ENCODE measurements at regions not wholly inside any gene's neighbourhood (a gene's known extent, or its start where the extent isn't known, plus 50 kb on each side); places are given as distances from the start of the nearest gene placed in this dataset.
"Not testable (repeated sequence)": the region's sequence is repeated elsewhere in the genome, so short reads cannot be mapped to it uniquely, and the experiment has no call there.

GRCh38 chrX:127187095-127187494 is 367.6 kb downstream of the PRR32 start:
- ATAC-seq (no peak), DNase-seq (no peak)
- no peak overlapping the region for H3K4me3 ChIP-seq
- no peaks in the 10 kb centered on the region for H3K36me3 ChIP-seq
- 71 to 83% methylated on average over 3 of the region's 3 CpGs for WGBS, 2 donors
- peaks cover 0 to 3% (median 0%) of the 10 kb centered on the region in 11 donors for H3K9me3 ChIP-seq
- no peaks in the 10 kb centered on the region for H3K27me3 ChIP-seq
- intact Hi-C loops (cut with DNase I), result no loop called here
- no peak for TF ChIP-seq CTCF (IDR thresholded peaks at IDR 0.05)
- H3K4me1 ChIP-seq, result no peaks in the 10 kb centered on the region
- no peak overlapping the region for H3K27ac ChIP-seq

GRCh38 chrX:127190381-127190780 is 370.9 kb downstream of the PRR32 start:
- Histone ChIP-seq H3K27ac (no peak overlapping the region), H3K36me3 (no peaks in the 10 kb centered on the region), H3K27me3 (no peaks in the 10 kb centered on the region), H3K4me1 (no peaks in the 10 kb centered on the region), H3K9me3 (peaks cover 0 to 3% (median 0%) of the 10 kb centered on the region in 11 donors), H3K4me3 (no peak overlapping the region)
- 61 to 73% methylated on average over 3 of the region's 3 CpGs for WGBS, 2 donors
- no peak for TF ChIP-seq CTCF (IDR thresholded peaks at IDR 0.05)
- intact Hi-C loops (cut with DNase I), result no loop called here
- no peak for ATAC-seq
- no peak for DNase-seq

- H3K36me3 ChIP-seq, result no peaks in the 10 kb centered on the region
- ATAC-seq (no peak), DNase-seq (no peak)
- no peak for TF ChIP-seq CTCF (IDR thresholded peaks at IDR 0.05)
- no peak overlapping the region for H3K4me3 ChIP-seq
- intact Hi-C loops (cut with DNase I), result no loop called here
- H3K27ac ChIP-seq, result no peak overlapping the region
- peaks cover 0 to 7% (median 0%) of the 10 kb centered on the region in 11 donors for H3K9me3 ChIP-seq
- no peaks in the 10 kb centered on the region for H3K4me1 ChIP-seq
- H3K27me3 ChIP-seq, result no peaks in the 10 kb centered on the region
- WGBS, 2 donors, result 70 to 75% methylated on average over 3 of the region's 3 CpGs
Observed at GRCh38 chrX:127207326-127207725, 387.8 kb downstream of the PRR32 start.

- ATAC-seq; intact Hi-C loops (cut with DNase I); H3K27me3 ChIP-seq; DNase-seq; H3K4me1 ChIP-seq; H3K4me3 ChIP-seq; H3K27ac ChIP-seq; H3K36me3 ChIP-seq: not testable (repeated sequence)
- H3K9me3 ChIP-seq, result peaks cover 0 to 23% (median 0%) of the 10 kb centered on the region in 11 donors
- WGBS, 2 donors, result 79 to 92% methylated on average over 1 of the region's 1 CpG
Observed at GRCh38 chrX:127221821-127222220, 402.3 kb downstream of the PRR32 start.

- 69 to 92% methylated on average over 3 of the region's 3 CpGs for WGBS, 2 donors
- TF ChIP-seq CTCF (IDR thresholded peaks at IDR 0.05), result no peak
- DNase-seq, result no peak
- no peak overlapping the region for H3K27ac ChIP-seq
- intact Hi-C loops (cut with DNase I), result no loop called here
- no peaks in the 10 kb centered on the region for H3K27me3 ChIP-seq
- no peak for ATAC-seq
- no peaks in the 10 kb centered on the region for H3K9me3 ChIP-seq
- H3K4me3 ChIP-seq, result no peak overlapping the region
- H3K36me3 ChIP-seq, result no peaks in the 10 kb centered on the region
- H3K4me1 ChIP-seq, result no peaks in the 10 kb centered on the region
Observed at GRCh38 chrX:127243654-127244053, 424.1 kb downstream of the PRR32 start.
